Fibroblast of mammary gland (primary cell): ENCODE measurements at regions not wholly inside any gene's neighbourhood (a gene's known extent, or its start where the extent isn't known, plus 50 kb on each side); places are given as distances from the start of the nearest gene placed in this dataset.

Experiments
- DNase-seq: peaks from one replicate; pipeline ENCODE4 v3.0.0-alpha.2; 2010; ENCODE audit warnings: low read depth
- H3K4me3 ChIP-seq: 2 replicates; pipeline ENCODE4 v1.5.1; 2011; ENCODE audit warnings: low read depth, mild to moderate bottlenecking, low read length, moderate library complexity; ENCODE audit not compliant: control insufficient read depth
- TF ChIP-seq, protein P1 (sequence below): conservative IDR thresholded peaks from 2 replicates; pipeline ENCODE4 v1.5.1; 2011; ENCODE audit warnings: low read depth, low read length, inconsistent platforms; ENCODE audit not compliant: control insufficient read depth, insufficient read depth

DNA sequence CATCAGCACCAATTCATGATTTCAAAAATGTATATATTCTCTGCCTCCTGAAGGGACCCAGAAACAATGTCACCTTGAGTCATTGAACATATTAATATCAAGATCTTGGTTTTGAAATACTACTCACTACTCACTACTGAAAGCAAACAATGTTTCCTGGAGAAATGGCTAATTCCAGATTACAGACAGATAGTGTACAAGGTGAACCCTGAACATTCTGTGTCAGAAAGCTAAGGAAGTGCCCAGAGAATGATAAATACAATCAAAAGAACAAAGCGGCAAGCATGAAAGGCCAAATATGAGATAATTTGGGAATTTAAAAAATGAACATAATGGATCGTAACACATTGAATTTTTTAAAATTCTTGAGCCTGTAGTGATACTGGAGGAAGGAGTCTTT is 101.5 kb upstream of the TENT5A start:
- no peak overlapping the region for H3K4me3 ChIP-seq
- TF ChIP-seq, protein P1, sequence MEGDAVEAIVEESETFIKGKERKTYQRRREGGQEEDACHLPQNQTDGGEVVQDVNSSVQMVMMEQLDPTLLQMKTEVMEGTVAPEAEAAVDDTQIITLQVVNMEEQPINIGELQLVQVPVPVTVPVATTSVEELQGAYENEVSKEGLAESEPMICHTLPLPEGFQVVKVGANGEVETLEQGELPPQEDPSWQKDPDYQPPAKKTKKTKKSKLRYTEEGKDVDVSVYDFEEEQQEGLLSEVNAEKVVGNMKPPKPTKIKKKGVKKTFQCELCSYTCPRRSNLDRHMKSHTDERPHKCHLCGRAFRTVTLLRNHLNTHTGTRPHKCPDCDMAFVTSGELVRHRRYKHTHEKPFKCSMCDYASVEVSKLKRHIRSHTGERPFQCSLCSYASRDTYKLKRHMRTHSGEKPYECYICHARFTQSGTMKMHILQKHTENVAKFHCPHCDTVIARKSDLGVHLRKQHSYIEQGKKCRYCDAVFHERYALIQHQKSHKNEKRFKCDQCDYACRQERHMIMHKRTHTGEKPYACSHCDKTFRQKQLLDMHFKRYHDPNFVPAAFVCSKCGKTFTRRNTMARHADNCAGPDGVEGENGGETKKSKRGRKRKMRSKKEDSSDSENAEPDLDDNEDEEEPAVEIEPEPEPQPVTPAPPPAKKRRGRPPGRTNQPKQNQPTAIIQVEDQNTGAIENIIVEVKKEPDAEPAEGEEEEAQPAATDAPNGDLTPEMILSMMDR, result no peak
- no peak for DNase-seq

GRCh38 chr6:81849248-81849647 is 96.8 kb upstream of the TENT5A start:
- no peak overlapping the region for H3K4me3 ChIP-seq
- no peak for DNase-seq
- TF ChIP-seq, protein P1, result no peak

- DNase-seq, result no peak
- no peak overlapping the region for H3K4me3 ChIP-seq
- TF ChIP-seq, protein P1, result no peak
These were observed 95.4 kb upstream of the TENT5A start for GRCh38 chr6:81847866-81848265.

GRCh38 chr6:81844686-81845085 is 92.2 kb upstream of the TENT5A start:
- peak; percentile 43 for DNase-seq
- TF ChIP-seq, protein P1, result no peak
- H3K4me3 ChIP-seq, result no peak overlapping the region

- H3K4me3 ChIP-seq, result no peak overlapping the region
- TF ChIP-seq, protein P1, result no peak
- DNase-seq, result no peak
These were observed 90.8 kb upstream of the TENT5A start for GRCh38 chr6:81843302-81843701.

GRCh38 chr6:81842254-81842653 is 89.8 kb upstream of the TENT5A start:
- DNase-seq, result no peak
- TF ChIP-seq, protein P1, result no peak
- no peak overlapping the region for H3K4me3 ChIP-seq
